ENCODE measurements at regions not wholly inside any gene's neighbourhood (a gene's known extent, or its start where the extent isn't known, plus 50 kb on each side); places are given as distances from the start of the nearest gene placed in this dataset.

GRCh38 chr6:143615785-143616184 is 62.0 kb upstream of the PHACTR2 start:
- Mint-ChIP-seq H3K9me3 (ENCODE audit: unreplicated experiment) (no peaks in the 10 kb centered on the region), H3K27ac (ENCODE audit: unreplicated experiment) (no peak overlapping the region), H3K27me3 (ENCODE audit: unreplicated experiment) (no peaks in the 10 kb centered on the region)

GRCh38 chr6:143614235-143614634 is 63.5 kb upstream of the PHACTR2 start:
- no peak for TF ChIP-seq CTCF (IDR thresholded peaks at IDR 0.05)
- Mint-ChIP-seq H3K36me3 (ENCODE audit: unreplicated experiment) (no peaks in the 10 kb centered on the region), H3K4me3 (ENCODE audit: unreplicated experiment) (no peak overlapping the region), H3K27me3 (ENCODE audit: unreplicated experiment) (no peaks in the 10 kb centered on the region), H3K4me1 (ENCODE audit: unreplicated experiment) (peaks cover 18% of the 10 kb centered on the region), H3K27ac (ENCODE audit: unreplicated experiment) (no peak overlapping the region), H3K9me3 (ENCODE audit: unreplicated experiment) (no peaks in the 10 kb centered on the region)
- DNase-seq (ENCODE audit: extremely low spot score, unreplicated experiment) = no peak

More at GRCh38 chr6:143615785-143616184, 62.0 kb upstream of the PHACTR2 start:
- DNase-seq (ENCODE audit: extremely low spot score, unreplicated experiment) = no peak
- H3K4me1 Mint-ChIP-seq (ENCODE audit: unreplicated experiment) = peaks cover 19% of the 10 kb centered on the region
- TF ChIP-seq CTCF (IDR thresholded peaks at IDR 0.05) = no peak
- H3K4me3 Mint-ChIP-seq (ENCODE audit: unreplicated experiment) = no peak overlapping the region
- no peaks in the 10 kb centered on the region for H3K36me3 Mint-ChIP-seq (ENCODE audit: unreplicated experiment)

- Mint-ChIP-seq H3K9me3 (ENCODE audit: unreplicated experiment) (no peaks in the 10 kb centered on the region), H3K27ac (ENCODE audit: unreplicated experiment) (no peak overlapping the region), H3K4me1 (ENCODE audit: unreplicated experiment) (peaks cover 21% of the 10 kb centered on the region), H3K4me3 (ENCODE audit: unreplicated experiment) (no peak overlapping the region), H3K27me3 (ENCODE audit: unreplicated experiment) (no peaks in the 10 kb centered on the region), H3K36me3 (ENCODE audit: unreplicated experiment) (no peaks in the 10 kb centered on the region)
- TF ChIP-seq CTCF (IDR thresholded peaks at IDR 0.05) = no peak
- no peak for DNase-seq (ENCODE audit: extremely low spot score, unreplicated experiment)
Measured at GRCh38 chr6:143613749-143614148, 64.0 kb upstream of the PHACTR2 start.

GRCh38 chr6:143612186-143612585 is 65.6 kb upstream of the PHACTR2 start:
- no peak for DNase-seq (ENCODE audit: extremely low spot score, unreplicated experiment)
- Mint-ChIP-seq H3K4me1 (ENCODE audit: unreplicated experiment) (peaks cover 30% of the 10 kb centered on the region), H3K4me3 (ENCODE audit: unreplicated experiment) (no peak overlapping the region), H3K36me3 (ENCODE audit: unreplicated experiment) (no peaks in the 10 kb centered on the region), H3K9me3 (ENCODE audit: unreplicated experiment) (no peaks in the 10 kb centered on the region), H3K27ac (ENCODE audit: unreplicated experiment) (no peak overlapping the region), H3K27me3 (ENCODE audit: unreplicated experiment) (no peaks in the 10 kb centered on the region)
- TF ChIP-seq CTCF (IDR thresholded peaks at IDR 0.05) = no peak

- Mint-ChIP-seq H3K36me3 (ENCODE audit: unreplicated experiment) (no peaks in the 10 kb centered on the region), H3K4me1 (ENCODE audit: unreplicated experiment) (peaks cover 34% of the 10 kb centered on the region), H3K27ac (ENCODE audit: unreplicated experiment) (no peak overlapping the region), H3K4me3 (ENCODE audit: unreplicated experiment) (no peak overlapping the region), H3K9me3 (ENCODE audit: unreplicated experiment) (no peaks in the 10 kb centered on the region), H3K27me3 (ENCODE audit: unreplicated experiment) (no peaks in the 10 kb centered on the region)
- no peak for DNase-seq (ENCODE audit: extremely low spot score, unreplicated experiment)
- TF ChIP-seq CTCF (IDR thresholded peaks at IDR 0.05) = no peak
Measured at GRCh38 chr6:143611580-143611979, 66.2 kb upstream of the PHACTR2 start.
